Memory B cell (primary cell): ENCODE measurements at regions not wholly inside any gene's neighbourhood (a gene's known extent, or its start where the extent isn't known, plus 50 kb on each side); places are given as distances from the start of the nearest gene placed in this dataset.

Source experiments
- ATAC-seq: fragments of 150-1000 bp; cut with Tn5 transposase; 2 replicates; pipeline ENCODE4 v1.10.0; 2021; ENCODE audit warnings: low read depth, mild to moderate bottlenecking, moderate library complexity
- DNase-seq, 2 donors: peaks; one replicate each; pipeline ENCODE4 v3.0.0; 2022; ENCODE audit warnings: low spot score in 2 of 2
- H3K27ac Mint-ChIP-seq: one replicate; pipeline ENCODE4 v1.8.0; 2022; ENCODE audit warnings: mild to moderate bottlenecking, moderate library complexity, mixed read lengths
- H3K27me3 Mint-ChIP-seq: one replicate; pipeline ENCODE4 v1.8.0; 2022; ENCODE audit warnings: mixed read lengths
- H3K36me3 Mint-ChIP-seq: one replicate; pipeline ENCODE4 v1.8.0; 2022; ENCODE audit warnings: mild to moderate bottlenecking, mixed read lengths
- H3K4me1 Mint-ChIP-seq: one replicate; pipeline ENCODE4 v1.8.0; 2022; ENCODE audit warnings: mixed read lengths
- H3K4me3 Mint-ChIP-seq: one replicate; pipeline ENCODE4 v1.8.0; 2022; ENCODE audit warnings: mild to moderate bottlenecking, moderate library complexity, mixed read lengths
- H3K9me3 Mint-ChIP-seq: one replicate; pipeline ENCODE4 v1.8.0; 2022; ENCODE audit warnings: mixed read lengths

- Mint-ChIP-seq H3K27ac (no peak overlapping the region), H3K4me1 (no peaks in the 10 kb centered on the region), H3K4me3 (no peak overlapping the region), H3K36me3 (no peaks in the 10 kb centered on the region), H3K27me3 (peaks cover 4% of the 10 kb centered on the region), H3K9me3 (no peaks in the 10 kb centered on the region)
- DNase-seq (no peak), ATAC-seq (no peak)
Measured at GRCh38 chr2:234272069-234272850, 221.8 kb downstream of the SPP2 start.

GRCh38 chr2:234271338-234271737 is 220.8 kb downstream of the SPP2 start:
- DNase-seq (no peak), ATAC-seq (no peak)
- Mint-ChIP-seq H3K4me1 (no peaks in the 10 kb centered on the region), H3K9me3 (no peaks in the 10 kb centered on the region), H3K27me3 (peaks cover 4% of the 10 kb centered on the region), H3K4me3 (no peak overlapping the region), H3K36me3 (no peaks in the 10 kb centered on the region), H3K27ac (no peak overlapping the region)

- ATAC-seq (no peak), DNase-seq (no peak)
- H3K4me3 Mint-ChIP-seq, result no peak overlapping the region
- H3K36me3 Mint-ChIP-seq, result no peaks in the 10 kb centered on the region
- peaks cover 5% of the 10 kb centered on the region for H3K27me3 Mint-ChIP-seq
- no peaks in the 10 kb centered on the region for H3K9me3 Mint-ChIP-seq
- no peaks in the 10 kb centered on the region for H3K4me1 Mint-ChIP-seq
- H3K27ac Mint-ChIP-seq, result no peak overlapping the region
Measured at GRCh38 chr2:234269769-234270204, 219.3 kb downstream of the SPP2 start.

DNA sequence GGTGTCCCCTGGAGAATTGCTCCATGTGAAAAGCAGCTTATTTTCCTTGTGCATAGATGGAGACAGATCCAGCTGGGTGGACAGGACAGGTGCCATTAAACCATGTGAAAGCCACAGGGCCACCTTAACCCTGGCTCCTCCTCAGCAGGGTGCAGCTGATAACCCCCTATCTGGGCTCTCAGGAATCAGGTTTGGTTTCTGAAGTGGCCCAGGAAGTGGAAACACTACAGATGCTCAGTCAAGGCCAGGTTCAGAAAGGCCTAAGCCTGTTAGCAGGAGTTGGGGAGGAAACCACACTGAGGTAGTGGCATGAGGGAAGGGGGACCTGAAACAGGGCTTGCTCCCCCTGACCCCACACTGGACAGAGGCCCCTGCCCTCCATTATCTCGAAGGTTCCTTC is 217.0 kb downstream of the SPP2 start:
- ATAC-seq, result no peak
- Mint-ChIP-seq H3K9me3 (no peaks in the 10 kb centered on the region), H3K27me3 (peaks cover 1% of the 10 kb centered on the region), H3K27ac (no peak overlapping the region), H3K4me3 (no peak overlapping the region), H3K36me3 (no peaks in the 10 kb centered on the region), H3K4me1 (no peaks in the 10 kb centered on the region)
- no peak for DNase-seq

DNA sequence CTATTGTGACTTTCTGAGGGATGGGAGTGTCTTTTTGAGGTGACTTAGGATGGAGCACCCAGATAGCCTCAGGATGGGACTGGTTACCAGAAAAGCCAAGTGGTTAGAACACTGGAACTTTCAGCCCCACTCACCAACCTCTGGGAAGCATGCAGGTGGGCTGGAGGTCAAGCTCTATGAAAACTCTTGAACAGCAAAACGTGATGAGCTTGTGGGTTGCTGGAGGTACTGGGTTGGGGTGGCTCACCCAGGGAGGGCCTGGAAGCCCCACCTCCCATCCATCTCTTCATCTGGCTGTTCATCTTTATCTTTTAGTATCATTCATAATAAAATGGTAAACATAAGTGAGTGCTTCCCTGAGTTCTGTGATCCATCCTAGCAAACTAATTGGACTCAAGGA is 216.4 kb downstream of the SPP2 start:
- no peaks in the 10 kb centered on the region for H3K4me1 Mint-ChIP-seq
- H3K36me3 Mint-ChIP-seq, result no peaks in the 10 kb centered on the region
- H3K4me3 Mint-ChIP-seq, result no peak overlapping the region
- no peaks in the 10 kb centered on the region for H3K9me3 Mint-ChIP-seq
- H3K27me3 Mint-ChIP-seq, result peaks cover 4% of the 10 kb centered on the region
- ATAC-seq (no peak), DNase-seq (no peak)
- H3K27ac Mint-ChIP-seq, result no peak overlapping the region

GRCh38 chr2:234265206-234265605 is 214.7 kb downstream of the SPP2 start:
- peaks cover 7% of the 10 kb centered on the region for H3K27me3 Mint-ChIP-seq
- H3K4me1 Mint-ChIP-seq, result no peaks in the 10 kb centered on the region
- ATAC-seq, result no peak
- no peak for DNase-seq
- H3K36me3 Mint-ChIP-seq, result no peaks in the 10 kb centered on the region
- H3K27ac Mint-ChIP-seq, result no peak overlapping the region
- no peak overlapping the region for H3K4me3 Mint-ChIP-seq
- no peaks in the 10 kb centered on the region for H3K9me3 Mint-ChIP-seq

- Mint-ChIP-seq H3K27ac (no peak overlapping the region), H3K36me3 (no peaks in the 10 kb centered on the region), H3K9me3 (no peaks in the 10 kb centered on the region), H3K4me1 (no peaks in the 10 kb centered on the region), H3K4me3 (no peak overlapping the region), H3K27me3 (peaks cover 19% of the 10 kb centered on the region)
- no peak for DNase-seq
- no peak for ATAC-seq
Measured at GRCh38 chr2:234261736-234262135, 211.2 kb downstream of the SPP2 start.

- Mint-ChIP-seq H3K36me3 (no peaks in the 10 kb centered on the region), H3K27ac (no peak overlapping the region), H3K9me3 (no peaks in the 10 kb centered on the region), H3K4me3 (no peak overlapping the region), H3K27me3 (peaks cover 20% of the 10 kb centered on the region), H3K4me1 (peaks cover 3% of the 10 kb centered on the region)
- ATAC-seq (no peak), DNase-seq (no peak)
Measured at GRCh38 chr2:234259440-234259839, 208.9 kb downstream of the SPP2 start.

GRCh38 chr2:234258562-234259141 is 208.2 kb downstream of the SPP2 start:
- H3K9me3 Mint-ChIP-seq, result no peaks in the 10 kb centered on the region
- H3K27me3 Mint-ChIP-seq, result peaks cover 20% of the 10 kb centered on the region
- no peak overlapping the region for H3K4me3 Mint-ChIP-seq
- ATAC-seq (no peak), DNase-seq (no peak)
- H3K27ac Mint-ChIP-seq, result no peak overlapping the region
- H3K4me1 Mint-ChIP-seq, result peaks cover 3% of the 10 kb centered on the region
- no peaks in the 10 kb centered on the region for H3K36me3 Mint-ChIP-seq

DNA sequence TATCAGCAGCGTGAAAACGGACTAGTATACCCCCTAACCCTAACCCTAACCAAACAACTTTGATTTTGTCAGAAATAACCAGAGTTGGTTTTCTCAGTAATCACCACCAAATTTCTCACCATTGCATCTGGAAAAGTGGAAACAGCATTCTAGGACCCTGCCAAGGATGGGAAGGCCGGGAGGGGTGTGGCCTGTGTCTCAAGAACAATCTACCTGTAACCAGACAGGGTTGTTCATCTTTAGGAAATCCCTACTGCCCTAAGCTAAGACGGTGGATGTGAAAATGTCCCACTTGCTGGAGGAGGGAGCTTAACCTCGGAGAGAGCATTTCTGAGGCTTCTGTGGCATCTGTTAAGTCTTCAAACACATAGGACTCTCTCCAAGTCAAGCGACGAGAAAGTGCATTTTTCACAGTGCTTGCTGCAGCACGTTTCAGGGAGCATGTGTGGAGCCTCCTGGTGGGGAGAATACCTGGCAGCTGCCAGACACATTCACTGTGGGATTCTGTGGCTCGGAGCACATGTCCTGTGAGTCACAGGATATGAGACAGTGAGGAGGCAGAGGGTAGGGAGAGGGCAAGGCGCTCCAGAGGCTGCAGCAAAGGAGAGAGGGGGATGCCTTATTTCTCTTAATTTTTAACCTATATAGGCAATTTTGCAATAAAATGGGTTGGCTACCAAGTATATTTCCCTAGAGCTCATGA is 207.5 kb downstream of the SPP2 start:
- no peaks in the 10 kb centered on the region for H3K9me3 Mint-ChIP-seq
- DNase-seq, result no peak

DNA sequence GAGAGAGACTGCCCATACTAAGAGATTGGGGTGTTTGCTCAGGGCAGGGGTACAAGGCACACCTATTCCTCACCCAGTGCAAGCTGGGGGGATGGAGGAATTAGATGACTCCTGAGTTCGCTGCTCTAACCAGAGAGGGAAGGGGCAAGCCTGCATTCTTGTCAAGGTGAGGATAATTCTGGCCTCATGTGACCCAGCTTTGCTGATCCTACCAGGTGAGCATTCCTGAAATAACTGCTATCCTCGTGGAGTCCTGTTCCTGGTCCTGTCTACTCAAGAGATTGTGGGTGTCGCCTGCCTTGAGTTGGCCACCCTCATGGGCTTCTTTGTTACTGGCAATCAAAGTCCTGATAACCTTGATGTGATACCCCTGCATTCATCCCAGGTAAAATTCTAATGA is 206.0 kb downstream of the SPP2 start:
- Mint-ChIP-seq H3K36me3 (no peaks in the 10 kb centered on the region), H3K4me1 (peaks cover 3% of the 10 kb centered on the region), H3K4me3 (no peak overlapping the region), H3K27ac (no peak overlapping the region), H3K27me3 (peaks cover 23% of the 10 kb centered on the region), H3K9me3 (no peaks in the 10 kb centered on the region)
- DNase-seq, result no peak
- no peak for ATAC-seq

More for the DNA sequence above, 207.5 kb downstream of the SPP2 start:
- no peaks in the 10 kb centered on the region for H3K36me3 Mint-ChIP-seq
- H3K4me1 Mint-ChIP-seq, result peaks cover 3% of the 10 kb centered on the region
- H3K27me3 Mint-ChIP-seq, result peaks cover 20% of the 10 kb centered on the region
- no peak overlapping the region for H3K27ac Mint-ChIP-seq
- H3K4me3 Mint-ChIP-seq, result no peak overlapping the region
- no peak for ATAC-seq

- DNase-seq, result no peak
- Mint-ChIP-seq H3K9me3 (no peaks in the 10 kb centered on the region), H3K4me3 (no peak overlapping the region), H3K4me1 (peaks cover 3% of the 10 kb centered on the region), H3K36me3 (no peaks in the 10 kb centered on the region), H3K27me3 (peaks cover 30% of the 10 kb centered on the region), H3K27ac (no peak overlapping the region)
- ATAC-seq, result no peak
Measured at GRCh38 chr2:234254783-234255521, 204.4 kb downstream of the SPP2 start.

GRCh38 chr2:234252772-234253171 is 202.3 kb downstream of the SPP2 start:
- peaks cover 3% of the 10 kb centered on the region for H3K4me1 Mint-ChIP-seq
- H3K36me3 Mint-ChIP-seq, result no peaks in the 10 kb centered on the region
- ATAC-seq (no peak), DNase-seq (no peak)
- H3K9me3 Mint-ChIP-seq, result no peaks in the 10 kb centered on the region
- H3K27me3 Mint-ChIP-seq, result peaks cover 24% of the 10 kb centered on the region
- H3K4me3 Mint-ChIP-seq, result no peak overlapping the region
- no peak overlapping the region for H3K27ac Mint-ChIP-seq
